GM21619 (cell line): ENCODE measurements at regions not wholly inside any gene's neighbourhood (a gene's known extent, or its start where the extent isn't known, plus 50 kb on each side); places are given as distances from the start of the nearest gene placed in this dataset.

ENCODE experiments used
- ATAC-seq: cut with Tn5 transposase; IDR thresholded peaks from one replicate; pipeline ENCODE4 v1.9.1; 2021; ENCODE audit not compliant: unreplicated experiment

DNA sequence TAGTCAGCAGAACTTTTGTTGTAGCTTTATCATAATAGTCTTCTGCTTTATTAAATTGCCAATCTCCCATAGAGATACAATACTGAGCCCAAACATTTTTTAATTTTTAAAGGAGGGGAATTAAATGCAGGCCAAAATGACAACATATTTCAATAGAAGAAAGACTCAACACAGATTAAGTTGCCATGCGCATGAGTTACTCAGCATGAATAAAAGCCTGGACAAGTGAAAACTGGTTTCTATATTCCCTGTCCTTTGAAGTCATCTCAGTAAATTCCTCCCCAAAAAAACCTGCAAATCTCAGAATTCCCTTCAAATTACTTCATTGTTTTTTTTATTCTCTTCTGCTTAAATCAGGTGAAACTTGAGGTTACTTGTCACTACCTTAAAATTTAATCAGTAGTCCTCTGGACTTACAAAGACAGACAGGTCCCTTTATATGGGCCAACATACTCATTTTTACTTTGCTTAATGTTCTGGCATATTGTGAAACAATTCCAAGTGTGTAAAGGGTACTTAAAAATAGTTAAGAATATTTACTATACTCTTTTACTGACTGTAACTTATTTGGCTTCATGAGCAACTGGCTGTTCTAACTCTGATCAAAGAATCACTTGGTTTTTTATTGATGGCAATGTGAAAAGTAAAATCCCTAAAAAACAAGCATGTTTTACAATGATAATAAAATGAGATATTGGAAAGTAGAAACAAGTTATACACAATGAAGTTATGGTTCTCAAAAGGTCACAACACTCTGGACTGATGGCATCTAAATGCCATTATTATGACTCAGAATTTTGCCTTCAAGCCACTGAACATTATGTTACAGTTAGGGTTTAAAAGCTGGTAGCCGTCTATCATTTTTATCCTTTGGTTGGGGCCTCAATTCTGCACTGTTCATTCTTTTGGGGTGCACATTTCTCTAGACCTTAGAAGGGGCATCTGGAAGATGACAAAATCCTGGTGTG is 49.9 kb upstream of the COL21A1 start:
- no peak for ATAC-seq
